Activated naive CD4-positive, alpha-beta T cell treated with anti-CD3 and anti-CD28 coated beads, Interleukin-2, amount 50 U/mL, for 16 hours (primary cell): ENCODE measurements at regions not wholly inside any gene's neighbourhood (a gene's known extent, or its start where the extent isn't known, plus 50 kb on each side); places are given as distances from the start of the nearest gene placed in this dataset.
A peak's percentile ranks its signal among the peaks of the same experiment; 100 is the strongest.

Experiments used
- DNase-seq: peaks from one replicate; pipeline ENCODE4 v3.0.0-alpha.2; 2020

DNA sequence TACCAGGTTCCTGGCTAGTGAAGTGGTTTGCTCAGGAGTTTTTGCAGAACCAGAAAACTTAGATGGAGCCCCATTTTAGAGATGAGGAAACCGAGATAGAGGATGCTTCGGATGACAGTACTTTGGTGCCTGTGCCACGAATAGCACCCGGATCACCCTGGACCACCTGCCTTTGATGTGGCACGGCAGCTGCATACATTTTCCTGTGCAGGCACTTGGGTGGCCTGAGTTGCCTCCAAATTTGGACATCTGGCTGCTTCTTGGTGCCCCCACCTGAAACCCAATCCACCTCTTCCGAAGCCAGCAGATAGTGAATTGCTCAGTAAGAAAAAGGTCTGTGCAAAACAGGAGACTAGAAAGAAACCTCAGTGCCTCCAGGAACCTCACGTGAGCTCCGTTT, 140.6 kb upstream of the ID2 start:
- DNase-seq = no peak

- DNase-seq = no peak
Observed at GRCh38 chr2:8541636-8542035, 140.2 kb upstream of the ID2 start.

GRCh38 chr2:8542381-8543059, 139.3 kb upstream of the ID2 start:
- DNase-seq = no peak

DNA sequence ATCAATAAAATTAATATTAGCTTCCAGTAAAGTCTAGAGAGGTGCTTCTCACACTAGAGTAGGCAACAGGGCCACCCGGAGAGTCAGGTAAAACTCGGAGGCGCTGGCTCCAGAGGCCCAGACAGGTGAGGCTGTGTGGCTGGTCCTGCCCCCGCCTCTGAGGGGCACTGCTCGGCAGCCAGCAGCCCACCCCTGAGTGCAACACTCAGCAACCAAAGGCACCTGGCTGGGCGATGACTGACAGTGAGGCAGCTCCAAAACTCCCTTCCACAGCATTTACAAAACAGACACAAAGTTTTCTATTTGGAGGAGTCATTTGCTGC, 138.8 kb upstream of the ID2 start:
- DNase-seq = no peak

GRCh38 chr2:8543383-8544170, 138.3 kb upstream of the ID2 start:
- DNase-seq = peak; percentile 74

GRCh38 chr2:8544171-8544785, 137.6 kb upstream of the ID2 start:
- no peak for DNase-seq

DNA sequence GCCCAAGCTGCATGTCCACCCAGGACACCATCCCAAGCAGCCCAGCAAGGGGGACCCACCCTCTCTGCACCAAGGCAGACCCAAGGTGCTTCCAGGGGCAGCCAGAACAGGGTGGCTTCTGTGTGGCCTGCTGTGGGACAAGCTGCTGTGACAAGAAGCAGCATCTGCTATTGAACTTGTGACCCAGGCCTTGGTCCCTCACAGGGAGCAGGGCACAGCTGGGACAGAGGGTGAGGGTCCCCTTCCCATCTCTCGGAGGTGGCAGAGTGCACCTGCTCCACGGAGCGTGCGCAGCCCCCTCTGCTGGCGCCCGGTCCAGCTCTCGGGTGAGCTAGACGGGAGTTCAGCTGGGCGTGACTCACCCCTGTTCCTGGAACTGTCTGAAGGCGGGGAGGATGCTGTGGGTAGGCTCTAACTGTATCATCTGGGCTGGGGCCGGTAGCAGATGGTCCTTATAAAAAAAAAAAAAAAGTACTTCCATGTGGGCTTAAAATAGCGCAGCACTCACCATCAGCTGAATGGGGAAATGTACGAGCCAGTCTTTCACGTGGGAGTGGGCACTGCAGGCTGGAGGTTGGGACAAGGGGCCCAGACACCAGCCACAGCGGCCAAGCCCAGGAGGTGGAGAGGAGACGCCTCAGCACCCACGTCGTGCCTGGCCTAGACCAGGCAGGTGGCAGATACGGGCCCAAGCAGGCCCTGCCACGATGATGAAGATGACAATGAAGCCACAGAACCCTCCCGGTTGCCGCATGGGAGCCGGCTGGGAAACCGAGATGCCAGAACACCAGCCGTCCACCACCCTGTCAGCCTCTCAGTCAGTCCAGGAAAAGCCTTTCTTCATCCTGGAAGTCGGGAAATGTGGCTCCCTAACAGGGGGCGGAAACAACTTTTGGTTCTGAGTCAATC, 136.8 kb upstream of the ID2 start:
- peak; percentile 88 for DNase-seq

DNA sequence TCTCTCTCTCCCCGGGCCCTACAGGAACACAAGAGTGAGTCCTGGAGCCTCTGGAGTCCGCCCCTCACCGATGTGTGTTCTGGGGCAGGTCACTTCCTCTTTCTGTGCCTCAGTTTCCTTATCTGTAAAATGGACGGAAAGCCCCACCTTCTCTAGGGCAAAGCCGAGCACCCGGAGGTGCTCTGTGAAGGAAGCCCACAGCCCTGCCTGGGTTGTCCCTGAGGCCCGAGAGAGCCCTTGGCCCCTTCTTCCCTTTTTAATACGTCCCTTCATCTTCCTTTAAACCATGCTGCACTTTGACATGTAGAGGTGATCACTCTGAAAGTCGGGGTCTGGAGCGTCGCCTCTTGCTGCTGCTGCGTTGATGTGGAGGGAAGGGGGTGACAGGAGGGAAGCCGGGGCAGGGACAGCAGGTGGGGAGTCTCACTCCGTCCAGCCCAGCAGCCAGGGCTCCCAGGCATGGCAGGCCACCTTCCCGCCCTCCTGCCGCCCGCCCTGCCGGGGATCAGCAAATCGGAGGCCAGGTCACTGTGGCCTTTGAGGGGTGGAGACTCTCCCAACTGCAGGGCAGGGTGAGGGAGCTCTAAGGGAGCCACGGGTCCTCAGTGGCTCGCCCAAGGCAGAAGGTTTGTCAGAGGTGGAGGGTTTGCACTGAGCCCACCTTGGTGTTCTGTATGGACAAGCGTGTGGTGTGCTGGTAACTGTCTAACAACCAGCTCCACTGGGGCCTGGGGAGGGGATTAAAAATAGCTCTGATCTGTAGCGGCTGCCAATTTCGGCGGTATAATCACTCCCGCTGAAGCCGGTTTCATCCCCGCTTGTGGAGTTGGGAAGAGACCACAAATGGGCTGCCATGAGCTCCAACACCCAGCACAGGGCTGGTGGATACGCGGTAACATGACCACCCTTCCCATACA, 135.9 kb upstream of the ID2 start:
- DNase-seq = no peak

GRCh38 chr2:8546612-8547283, 135.1 kb upstream of the ID2 start:
- no peak for DNase-seq

GRCh38 chr2:8547284-8548064, 134.4 kb upstream of the ID2 start:
- no peak for DNase-seq

- DNase-seq = no peak
Observed at GRCh38 chr2:8548065-8548618, 133.7 kb upstream of the ID2 start.

- DNase-seq = no peak
Observed at GRCh38 chr2:8548619-8549150, 133.2 kb upstream of the ID2 start.

DNA sequence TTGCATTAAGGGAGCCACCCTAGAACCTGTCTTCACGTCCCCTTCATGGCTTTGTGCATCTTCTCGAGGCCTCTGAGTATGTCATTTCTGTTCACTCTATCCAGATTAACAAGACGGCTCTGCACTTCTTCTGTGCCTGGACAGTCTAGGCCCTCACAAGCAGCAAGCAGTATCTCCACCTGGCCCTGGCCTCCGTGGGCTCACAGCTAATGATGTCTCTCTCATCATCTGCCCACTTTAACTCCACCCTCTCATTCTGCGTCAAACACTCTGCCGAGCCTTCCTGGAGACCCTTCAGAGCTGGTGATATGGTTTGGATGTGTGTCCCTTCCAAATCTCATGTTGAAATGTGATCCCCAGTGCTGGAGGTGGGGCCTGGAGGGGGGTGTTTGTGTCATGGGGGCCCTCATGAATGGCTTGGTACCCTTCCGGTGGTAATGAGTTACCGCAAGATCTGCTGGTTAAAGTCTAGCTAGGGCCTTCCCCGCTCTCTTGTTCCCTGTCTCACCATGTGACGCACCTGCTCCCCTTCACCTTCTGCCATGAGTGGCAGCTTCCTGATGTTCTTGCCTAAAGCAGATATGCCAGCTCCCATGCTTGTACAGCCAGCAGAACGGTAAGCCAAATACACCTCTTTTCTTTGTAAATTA, 132.5 kb upstream of the ID2 start:
- DNase-seq = no peak

DNA sequence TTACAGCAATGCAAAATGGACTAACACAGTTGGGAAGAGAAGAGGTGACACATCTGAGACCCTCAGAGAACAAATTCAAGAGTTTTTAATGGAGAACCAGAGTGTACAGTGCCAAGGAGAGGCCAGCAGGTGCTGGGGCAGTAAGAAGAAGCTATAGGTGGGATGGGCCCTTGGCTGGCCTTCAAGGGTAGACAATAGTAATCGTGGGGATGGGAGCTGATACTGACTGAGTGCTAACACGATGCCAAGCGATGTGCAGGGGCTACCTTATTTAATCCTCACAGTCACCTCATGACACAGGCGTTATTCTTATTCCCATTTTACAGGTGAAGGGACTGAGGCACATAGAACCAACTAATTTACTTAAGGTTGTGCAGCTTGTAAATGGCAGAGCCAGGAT, 131.9 kb upstream of the ID2 start:
- DNase-seq = no peak

GRCh38 chr2:8550481-8550880, 131.4 kb upstream of the ID2 start:
- DNase-seq = no peak

DNA sequence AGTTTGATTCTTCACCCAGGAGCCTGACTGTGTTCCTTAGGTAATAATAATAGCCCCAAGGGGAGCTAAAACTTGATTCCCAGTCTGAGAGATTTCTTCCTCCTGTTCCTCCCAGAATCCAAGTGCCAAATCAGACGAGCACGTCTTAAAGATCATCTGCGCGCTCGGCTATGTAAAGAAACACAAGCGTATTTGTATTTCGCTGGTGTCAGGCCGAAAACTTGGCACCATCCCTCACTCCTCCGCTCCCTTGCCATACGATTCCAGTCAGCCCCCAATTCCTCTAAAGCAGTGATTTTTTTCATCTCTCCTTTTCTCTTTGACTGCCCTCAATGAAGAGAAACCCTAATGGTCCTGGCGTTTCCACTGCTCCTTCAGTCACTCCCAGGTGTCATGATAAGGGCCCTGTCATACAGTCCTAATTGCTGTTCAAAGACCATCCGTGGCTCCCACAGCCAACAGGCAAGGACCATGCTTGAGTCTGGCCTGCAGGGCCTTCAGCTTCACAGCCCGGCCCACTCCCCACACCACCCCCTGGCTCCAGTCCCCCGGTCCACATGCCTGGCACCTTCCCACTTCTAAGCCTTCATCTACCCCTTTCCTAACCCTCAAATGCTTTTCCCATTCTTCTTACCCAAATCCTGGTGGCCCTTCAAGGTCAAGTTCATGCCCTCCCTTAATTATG, 130.8 kb upstream of the ID2 start:
- no peak for DNase-seq

GRCh38 chr2:8551622-8552074, 130.2 kb upstream of the ID2 start:
- DNase-seq = no peak

GRCh38 chr2:8552293-8552801, 129.5 kb upstream of the ID2 start:
- DNase-seq = no peak

- no peak for DNase-seq
Observed at GRCh38 chr2:8553643-8554042, 128.2 kb upstream of the ID2 start.
